Erythroblast (primary cell): ENCODE measurements at regions not wholly inside any gene's neighbourhood (a gene's known extent, or its start where the extent isn't known, plus 50 kb on each side); places are given as distances from the start of the nearest gene placed in this dataset.

Experiments used
- GATA1 ChIP-seq: IDR thresholded peaks from 2 replicates; pipeline ENCODE4 v1.6.1; 2011; ENCODE audit warnings: low read depth, mild to moderate bottlenecking, control low read depth, low read length, moderate library complexity
- POLR2A ChIP-seq: IDR thresholded peaks from 2 replicates; pipeline ENCODE4 v1.6.1; 2011; ENCODE audit warnings: mild to moderate bottlenecking, low read length

- TF ChIP-seq POLR2A = no peak
- no peak for TF ChIP-seq GATA1
These were observed 231.4 kb downstream of the TMEM114 start for GRCh38 chr16:8358937-8359336.
